Esophagus squamous epithelium (tissue), 4 donors: ENCODE measurements at regions not wholly inside any gene's neighbourhood (a gene's known extent, or its start where the extent isn't known, plus 50 kb on each side); places are given as distances from the start of the nearest gene placed in this dataset.

Source experiments
- CTCF ChIP-seq, 6 experiments: fragments of 450-650 bp in 4 of 6; fragments of 200-600 bp in 2 of 6; sonication (generic) in 2 of 6; IDR thresholded peaks; one replicate each; pipeline ENCODE4 v1.5.1; 2016 to 2019; ENCODE audit warnings: antibody characterized with exemption in 6 of 6, mild to moderate bottlenecking in 4 of 6, moderate library complexity in 4 of 6
- POLR2A ChIP-seq, 4 donors: fragments of 450-650 bp; IDR thresholded peaks; one replicate each; pipeline ENCODE4 v1.6.1; 2017; ENCODE audit warnings: antibody characterized with exemption in 4 of 4, mild to moderate bottlenecking in 4 of 4, moderate library complexity in 3 of 4

GRCh38 chr14:63800651-63801375 is 52.0 kb upstream of the SYNE2 start:
- TF ChIP-seq CTCF (IDR thresholded peaks at IDR 0.05) (no peak), POLR2A (IDR thresholded peaks at IDR 0.05) (no peak)
